Transverse colon (tissue), 4 donors: ENCODE measurements at regions not wholly inside any gene's neighbourhood (a gene's known extent, or its start where the extent isn't known, plus 50 kb on each side); places are given as distances from the start of the nearest gene placed in this dataset.
"Not testable (repeated sequence)": the region's sequence is repeated elsewhere in the genome, so short reads cannot be mapped to it uniquely, and the experiment has no call there.

Experiments
- DNase-seq: peaks from one replicate; pipeline ENCODE4 v3.0.0-alpha.2; 2019
- H3K27ac ChIP-seq, 4 donors: fragments of 200-600 bp; sonication (generic); 2 replicates each; pipeline ENCODE4 v1.5.1; 2016 to 2018; ENCODE audit warnings: inconsistent platforms in 4 of 4
- H3K27me3 ChIP-seq: fragments of 200-600 bp; sonication (generic); 2 replicates; pipeline ENCODE4 v1.5.1; 2017; ENCODE audit warnings: inconsistent platforms
- H3K36me3 ChIP-seq, 4 donors: fragments of 200-600 bp; sonication (generic); 2 replicates each; pipeline ENCODE4 v1.5.1; 2017 to 2019; ENCODE audit warnings: inconsistent platforms in 4 of 4
- H3K4me1 ChIP-seq, 4 donors: fragments of 200-600 bp; sonication (generic); 2 replicates each; pipeline ENCODE4 v1.5.1; 2017 to 2020; ENCODE audit warnings: inconsistent platforms in 4 of 4
- H3K4me3 ChIP-seq, 4 donors: fragments of 200-600 bp; sonication (generic); 1 replicate in 1 of 4; 2 replicates in 3 of 4; pipeline versions ENCODE4 v1.5.1 to v1.6.1; 2017 to 2019; ENCODE audit warnings: inconsistent platforms in 4 of 4
- H3K9me3 ChIP-seq, 2 donors: fragments of 200-600 bp; sonication (generic); 2 replicates each; pipeline ENCODE4 v1.5.1; 2017 to 2019; ENCODE audit warnings: inconsistent platforms in 2 of 2
- WGBS, 2 donors: methylation state at CpG; one replicate each; pipeline ENCODE4 v1.1.5; 2018; ENCODE audit warnings: low coverage in 1 of 2; 5-methylcytosine and 5-hydroxymethylcytosine counted together
- in situ Hi-C, 4 donors: fragments of 200-750 bp; cut with MboI; loops; one replicate each; pipeline versions ENCODE4 v1.15.0 to v1.15.1; 2017; ENCODE audit warnings: low sequenced_read_pairs in 3 of 4, low pct_ligation_motif_present in 1 of 4, low pct_unique_long_range_greater_than_20kb in 1 of 4
- intact Hi-C: fragments of 100-400 bp; cut with DNase I; formaldehyde crosslinking; loops from one replicate; pipeline ENCODE4 v1.15.1; 2023; ENCODE audit warnings: low total_unique reads

DNA sequence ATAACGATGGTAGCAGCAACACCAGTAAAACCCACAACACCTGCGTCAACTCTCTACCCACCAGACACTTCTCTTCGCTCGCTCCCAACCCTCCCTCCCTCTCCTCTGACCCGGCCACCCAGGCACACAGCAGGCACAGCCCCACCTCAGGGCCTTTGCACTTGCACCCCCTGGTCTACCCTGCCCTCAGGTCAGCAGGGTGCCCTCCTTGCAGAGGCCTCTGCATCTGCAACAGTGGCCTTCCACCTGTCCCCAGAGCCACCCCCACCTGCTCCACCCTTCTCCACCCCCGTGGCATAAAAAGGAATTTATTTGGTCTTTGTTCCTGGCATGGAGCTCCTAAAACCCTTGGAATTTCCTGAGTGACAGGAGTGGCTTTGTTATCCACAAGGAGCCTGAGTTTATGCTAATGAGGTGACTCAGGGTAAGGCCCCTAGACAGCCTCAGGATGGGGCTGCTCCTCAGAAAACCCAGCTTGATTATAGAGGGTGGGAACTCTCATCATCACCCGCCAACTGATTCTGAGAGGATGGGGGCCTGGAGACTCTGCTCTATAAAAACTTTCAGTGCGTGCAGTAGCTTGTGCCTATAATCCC, 88.1 kb downstream of the KCNJ18 start:
- 63% methylated on average over 3 of the region's 8 CpGs; no CpG with 5 or more reads in 1 of the 2 donors for WGBS, 2 donors
- intact Hi-C loops, H3K27ac ChIP-seq, H3K36me3 ChIP-seq, H3K4me3 ChIP-seq, H3K4me1 ChIP-seq, H3K27me3 ChIP-seq, H3K9me3 ChIP-seq: not testable (repeated sequence)
- peak; percentile 3 for DNase-seq
- in situ Hi-C loops: loop anchor here in 2 of 4 donors (25.0 kb wide), 1 partner anchor 468 kb away; no protein-coding TSS in a partner anchor

GRCh38 chr17:21780919-21781665, 88.8 kb downstream of the KCNJ18 start:
- intact Hi-C loops, H3K9me3 ChIP-seq, H3K27me3 ChIP-seq, H3K36me3 ChIP-seq, H3K4me3 ChIP-seq, H3K4me1 ChIP-seq, DNase-seq, H3K27ac ChIP-seq: not testable (repeated sequence)
- WGBS, 2 donors: 57 to 73% methylated on average over 1 to 5 of the region's 5 CpGs
- in situ Hi-C loops: loop anchor here in 2 of 4 donors (25.0 kb wide), 1 partner anchor 469 kb away; no protein-coding TSS in a partner anchor

GRCh38 chr17:21781666-21782024, 89.3 kb downstream of the KCNJ18 start:
- intact Hi-C loops, H3K27me3 ChIP-seq, H3K9me3 ChIP-seq, H3K36me3 ChIP-seq, H3K4me1 ChIP-seq, H3K4me3 ChIP-seq, H3K27ac ChIP-seq: not testable (repeated sequence)
- WGBS, 2 donors: 60 to 72% methylated on average over 5 to 8 of the region's 9 CpGs
- in situ Hi-C loops: loop anchor here in 2 of 4 donors (25.0 kb wide), 1 partner anchor 469 kb away; no protein-coding TSS in a partner anchor
- peak; percentile 2 for DNase-seq

DNA sequence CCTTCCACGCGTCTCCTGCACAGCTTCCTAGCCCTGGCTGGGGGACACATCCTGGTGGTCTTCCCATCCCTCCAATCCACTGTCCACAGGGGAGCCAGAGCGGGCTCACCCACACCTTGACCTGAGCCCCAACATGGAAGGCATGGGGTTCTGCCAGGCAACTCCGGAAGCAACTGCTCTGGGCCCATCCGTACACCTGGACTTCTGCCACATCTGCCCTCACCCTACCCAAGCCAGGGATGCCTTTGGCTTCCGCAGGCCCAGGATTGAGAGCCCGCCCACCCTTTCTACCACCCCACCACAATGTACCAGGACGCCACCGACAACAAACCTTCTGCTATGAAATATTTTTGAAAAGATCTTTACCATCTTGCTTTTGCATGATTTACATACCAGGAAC, 89.8 kb downstream of the KCNJ18 start:
- H3K4me1 ChIP-seq, H3K9me3 ChIP-seq, H3K36me3 ChIP-seq, DNase-seq, intact Hi-C loops, H3K27me3 ChIP-seq, H3K4me3 ChIP-seq, H3K27ac ChIP-seq: not testable (repeated sequence)
- in situ Hi-C loops: loop anchor here in 2 of 4 donors (25.0 kb wide), 1 partner anchor 470 kb away; no protein-coding TSS in a partner anchor
- no CpG with 5 or more reads among the region's 9 CpGs for WGBS, 2 donors

DNA sequence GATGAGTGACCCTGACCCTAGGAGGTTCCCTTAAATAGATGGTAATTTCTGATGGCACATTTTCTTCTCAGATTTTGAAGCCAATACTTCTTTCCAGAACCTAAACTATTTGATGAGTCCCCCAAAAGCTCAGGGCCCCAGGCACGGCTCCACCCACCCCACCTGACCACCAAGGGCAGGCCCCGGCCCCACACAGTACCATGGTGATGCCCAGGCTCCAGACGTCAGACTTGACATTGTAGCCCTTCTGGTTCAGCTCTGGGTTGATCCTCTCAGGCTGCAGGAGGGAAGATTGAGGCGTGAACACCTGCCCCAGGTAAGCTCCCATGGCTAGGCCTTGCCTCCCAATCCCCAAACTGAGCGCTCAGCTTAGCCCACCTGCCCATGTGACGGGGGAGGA, 90.3 kb downstream of the KCNJ18 start:
- H3K4me3 ChIP-seq, intact Hi-C loops, H3K36me3 ChIP-seq, H3K9me3 ChIP-seq, H3K27ac ChIP-seq, DNase-seq, H3K4me1 ChIP-seq, H3K27me3 ChIP-seq: not testable (repeated sequence)
- in situ Hi-C loops: loop anchor here in 2 of 4 donors (25.0 kb wide), 1 partner anchor 470 kb away; no protein-coding TSS in a partner anchor
- 92% methylated on average over 6 of the region's 6 CpGs; no CpG with 5 or more reads in 1 of the 2 donors for WGBS, 2 donors

DNA sequence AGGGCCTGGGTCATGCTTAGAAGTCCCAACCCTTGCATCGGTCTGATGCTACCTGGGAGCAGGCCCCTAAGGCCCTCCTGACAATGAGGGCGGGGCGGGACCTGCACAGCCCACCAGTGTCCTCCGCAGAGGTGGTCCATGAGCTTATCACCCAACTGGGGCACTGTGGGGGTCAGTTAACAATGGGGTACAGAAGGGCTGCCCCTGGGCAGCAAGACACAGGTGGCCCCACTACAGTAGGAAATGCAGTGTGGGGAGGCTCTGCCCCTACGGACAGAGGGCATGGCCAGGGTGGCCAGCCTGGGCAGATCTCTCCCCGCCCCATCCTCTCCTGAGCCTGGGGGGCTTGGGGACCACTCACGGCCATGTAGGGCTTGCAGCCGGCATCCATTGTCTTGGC, 90.7 kb downstream of the KCNJ18 start:
- H3K9me3 ChIP-seq, H3K4me1 ChIP-seq, DNase-seq, H3K27me3 ChIP-seq, H3K4me3 ChIP-seq, H3K36me3 ChIP-seq, H3K27ac ChIP-seq, intact Hi-C loops: not testable (repeated sequence)
- in situ Hi-C loops: loop anchor here in 2 of 4 donors (25.0 kb wide), 1 partner anchor 471 kb away; no protein-coding TSS in a partner anchor
- WGBS, 2 donors: 70% methylated on average over 5 of the region's 8 CpGs; no CpG with 5 or more reads in 1 of the 2 donors

GRCh38 chr17:21814272-21814671, 121.9 kb downstream of the KCNJ18 start:
- WGBS, 2 donors: 84 to 89% methylated on average over 9 of the region's 9 CpGs
- H3K4me3 ChIP-seq, intact Hi-C loops, H3K27me3 ChIP-seq, H3K9me3 ChIP-seq, DNase-seq, in situ Hi-C loops, H3K4me1 ChIP-seq, H3K36me3 ChIP-seq, H3K27ac ChIP-seq: not testable (repeated sequence)
